Fibroblast of peridontal ligament (primary cell): ENCODE measurements at regions not wholly inside any gene's neighbourhood (a gene's known extent, or its start where the extent isn't known, plus 50 kb on each side); places are given as distances from the start of the nearest gene placed in this dataset.

Source experiments
- DNase-seq: peaks from one replicate; pipeline ENCODE4 v3.0.0-alpha.2; 2010; ENCODE audit errors: extremely low read depth

DNA sequence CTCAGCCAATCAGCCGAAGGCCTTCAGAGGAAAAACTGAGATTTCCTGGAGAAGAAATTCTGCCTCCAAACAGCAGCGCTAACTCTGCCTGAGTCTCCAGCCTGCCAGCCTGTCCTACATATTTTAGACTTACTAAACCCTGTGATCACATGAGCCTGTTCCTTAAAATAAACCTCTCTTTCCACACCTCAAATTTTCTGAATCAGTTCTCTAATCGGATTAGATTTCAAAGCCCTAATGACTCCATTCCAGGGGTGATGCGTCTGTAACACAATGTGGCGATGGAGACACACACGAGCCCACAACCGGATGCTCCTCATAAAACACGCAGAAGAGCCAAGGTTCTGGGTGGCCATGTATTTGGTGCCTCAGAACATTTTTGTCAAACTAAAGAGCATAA is 1371.2 kb downstream of the BRD1 start:
- DNase-seq = no peak

DNA sequence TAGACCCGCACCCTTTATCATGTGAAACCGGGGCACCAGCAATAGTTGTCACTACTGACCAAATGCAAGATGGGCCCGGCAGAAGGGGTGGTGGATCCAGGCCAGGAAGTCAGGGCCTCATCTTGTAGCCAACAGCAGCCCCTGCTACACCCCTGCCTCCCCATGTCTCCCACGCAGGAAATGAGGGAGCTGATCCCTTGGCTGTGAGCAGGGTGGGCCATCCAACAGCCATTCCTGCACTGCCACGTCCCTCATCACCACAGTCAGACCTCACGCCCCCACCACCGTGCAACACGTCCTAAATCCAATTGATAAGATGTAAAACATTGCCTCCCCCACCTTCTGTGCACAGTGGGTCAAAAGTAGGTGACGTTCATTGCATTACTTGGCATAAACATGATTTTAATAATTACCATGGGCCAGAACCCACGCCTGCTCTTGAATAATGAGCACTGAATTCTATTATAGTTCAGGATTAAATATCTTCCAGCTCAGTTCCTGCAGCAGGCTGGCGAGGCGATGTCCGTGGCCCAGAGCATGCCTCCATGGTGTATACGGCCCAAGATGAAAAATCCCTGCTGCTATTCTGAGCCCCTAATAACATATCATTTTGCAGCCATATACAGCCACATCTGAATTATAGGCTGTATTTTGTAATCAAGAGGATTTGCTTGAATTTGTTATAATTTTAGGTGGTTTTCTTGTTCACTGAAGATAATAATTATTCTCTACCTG is 1373.8 kb downstream of the BRD1 start:
- DNase-seq = no peak

DNA sequence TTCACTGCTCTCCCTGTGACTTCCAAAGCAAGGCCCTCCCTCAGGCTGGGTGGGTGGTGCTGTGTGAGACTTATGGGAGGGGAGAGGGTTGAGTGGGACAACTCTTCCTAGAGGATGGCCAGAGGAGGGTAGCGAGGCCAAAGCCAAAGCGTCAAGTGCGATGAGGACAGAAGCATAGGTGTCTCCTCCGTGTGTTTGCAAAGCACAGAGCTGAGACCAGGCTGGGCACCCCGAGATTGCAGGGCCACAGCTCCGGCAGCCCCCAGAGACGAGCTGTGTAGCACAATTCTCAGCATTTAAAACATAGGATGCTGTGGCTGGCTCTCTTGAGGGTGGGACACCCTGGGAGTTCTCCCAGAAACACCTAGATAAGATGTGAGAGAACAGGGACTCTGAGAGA is 1374.5 kb downstream of the BRD1 start:
- DNase-seq = no peak

DNA sequence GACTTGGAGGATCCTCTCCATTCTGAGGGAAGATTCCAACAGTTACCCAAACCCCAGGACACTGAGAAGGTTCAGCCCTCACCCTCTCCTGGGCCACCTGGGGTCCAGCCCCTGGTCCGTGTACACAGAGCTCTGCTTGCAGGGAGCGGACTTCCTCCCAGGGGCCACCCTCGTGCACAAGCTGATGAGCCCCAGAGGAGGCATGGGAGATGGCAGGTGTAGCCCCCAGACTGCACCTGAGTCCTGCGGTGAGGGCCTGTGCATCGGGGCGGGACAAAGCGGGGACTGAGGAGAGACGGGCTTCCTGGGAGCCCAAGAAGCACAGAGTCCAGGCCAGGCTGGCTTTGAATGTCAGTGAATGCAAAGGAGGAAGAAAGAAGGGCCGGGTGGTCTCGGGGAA is 1374.9 kb downstream of the BRD1 start:
- DNase-seq = no peak

DNA sequence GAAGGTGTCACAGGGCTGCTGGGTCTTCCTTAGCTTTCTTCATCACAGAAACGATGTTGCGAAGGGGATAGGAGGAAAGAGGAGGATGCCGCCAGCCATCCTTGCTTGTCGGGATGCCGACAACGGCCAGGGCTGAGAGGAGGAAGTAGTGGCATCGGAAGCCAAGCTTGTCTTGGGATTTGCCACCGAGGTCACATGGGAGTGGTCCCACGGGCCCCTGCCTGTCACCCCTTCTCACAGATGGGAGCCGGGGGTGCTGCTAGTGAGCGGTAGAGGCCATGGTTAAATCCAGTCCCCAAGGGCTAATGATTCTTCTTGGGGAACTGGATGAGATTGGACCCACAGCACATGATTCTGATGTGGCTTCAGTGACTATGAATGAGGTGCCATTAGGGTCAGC is 1375.8 kb downstream of the BRD1 start:
- DNase-seq = no peak

DNA sequence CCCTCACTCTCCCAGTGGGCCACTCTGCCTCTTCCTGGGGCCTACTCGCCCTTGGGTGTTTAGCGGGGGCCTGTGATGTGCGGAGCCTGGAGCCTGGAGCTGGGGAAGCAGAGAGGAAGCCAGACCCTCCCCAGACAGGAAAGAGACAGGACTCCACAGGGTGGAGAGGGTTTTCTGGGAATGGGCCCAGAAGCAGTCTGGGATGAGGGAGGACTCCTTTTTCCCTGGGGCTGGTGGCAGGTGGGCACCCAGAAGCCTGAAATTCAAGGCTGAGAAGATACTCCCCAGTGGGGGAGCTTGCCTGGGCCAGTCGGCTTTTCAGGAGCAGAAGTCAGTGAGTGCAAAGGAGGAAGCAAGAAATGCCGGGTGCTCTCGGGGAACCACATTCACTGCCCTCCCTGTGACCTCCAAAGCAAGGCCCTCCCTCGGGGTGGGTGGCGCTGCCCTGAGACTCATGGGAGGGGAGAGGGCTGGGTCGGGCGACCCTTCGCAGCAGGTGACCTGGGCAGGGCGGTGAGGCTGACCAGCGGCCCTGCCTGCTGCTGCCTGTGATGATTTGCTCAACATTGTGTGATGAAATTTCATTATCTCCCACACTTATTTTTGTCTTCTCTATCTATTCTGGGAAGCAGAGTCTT is 1377.4 kb downstream of the BRD1 start:
- DNase-seq = no peak

DNA sequence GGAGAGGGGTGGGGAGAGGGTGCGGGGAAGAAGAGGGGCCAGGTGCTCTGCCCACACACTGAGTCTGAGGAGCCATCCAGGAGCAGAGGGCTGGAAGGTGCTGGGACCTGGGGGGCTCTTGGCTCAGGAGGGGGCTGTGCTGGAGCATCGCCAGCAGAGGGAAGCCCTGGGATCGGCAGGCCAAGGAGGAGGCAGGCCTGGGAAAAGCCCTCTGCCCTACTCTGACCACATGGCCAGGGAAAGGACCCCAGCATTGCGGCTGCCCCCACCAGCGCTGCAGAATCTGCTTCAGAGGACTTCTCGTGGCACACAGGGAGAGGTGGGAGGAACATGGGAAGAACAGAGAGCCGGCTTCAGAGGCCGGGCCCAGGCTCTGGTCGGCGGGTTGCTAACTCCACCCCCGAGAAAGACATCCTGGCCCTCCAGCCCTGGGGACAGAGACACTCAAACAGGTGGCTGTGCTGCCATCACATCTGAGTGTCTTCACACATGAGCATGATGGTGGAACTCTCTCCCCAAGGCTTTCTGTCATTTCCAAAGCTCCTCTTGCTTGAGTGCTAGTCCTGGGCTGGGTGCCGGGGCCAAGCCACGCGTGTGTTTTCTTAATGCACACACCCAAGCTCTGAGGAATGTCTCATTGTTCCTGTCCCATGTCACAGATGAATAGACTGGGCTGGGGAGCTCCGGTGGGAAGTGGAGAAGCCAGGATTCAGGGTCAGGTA is 1378.0 kb downstream of the BRD1 start:
- DNase-seq = no peak

DNA sequence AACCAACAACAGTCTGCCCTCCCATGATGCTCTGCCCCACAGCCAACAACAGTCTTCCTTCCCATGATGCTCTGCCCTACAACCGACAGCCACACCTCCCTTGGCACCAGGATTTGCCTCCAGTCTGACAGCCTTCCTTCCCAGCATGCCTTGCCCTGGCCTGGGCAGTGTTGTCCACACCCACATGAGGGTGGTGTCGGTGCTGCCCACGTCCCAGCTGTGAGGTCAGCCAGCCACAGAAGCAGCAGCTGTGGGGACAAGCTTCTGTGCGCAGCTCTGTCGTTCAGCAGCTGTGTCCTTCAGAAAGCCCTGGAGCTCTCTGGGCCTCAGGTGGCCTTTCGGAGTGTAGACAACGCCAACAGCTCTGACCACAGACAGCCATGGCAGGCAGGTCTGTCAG is 1378.9 kb downstream of the BRD1 start:
- DNase-seq = no peak

DNA sequence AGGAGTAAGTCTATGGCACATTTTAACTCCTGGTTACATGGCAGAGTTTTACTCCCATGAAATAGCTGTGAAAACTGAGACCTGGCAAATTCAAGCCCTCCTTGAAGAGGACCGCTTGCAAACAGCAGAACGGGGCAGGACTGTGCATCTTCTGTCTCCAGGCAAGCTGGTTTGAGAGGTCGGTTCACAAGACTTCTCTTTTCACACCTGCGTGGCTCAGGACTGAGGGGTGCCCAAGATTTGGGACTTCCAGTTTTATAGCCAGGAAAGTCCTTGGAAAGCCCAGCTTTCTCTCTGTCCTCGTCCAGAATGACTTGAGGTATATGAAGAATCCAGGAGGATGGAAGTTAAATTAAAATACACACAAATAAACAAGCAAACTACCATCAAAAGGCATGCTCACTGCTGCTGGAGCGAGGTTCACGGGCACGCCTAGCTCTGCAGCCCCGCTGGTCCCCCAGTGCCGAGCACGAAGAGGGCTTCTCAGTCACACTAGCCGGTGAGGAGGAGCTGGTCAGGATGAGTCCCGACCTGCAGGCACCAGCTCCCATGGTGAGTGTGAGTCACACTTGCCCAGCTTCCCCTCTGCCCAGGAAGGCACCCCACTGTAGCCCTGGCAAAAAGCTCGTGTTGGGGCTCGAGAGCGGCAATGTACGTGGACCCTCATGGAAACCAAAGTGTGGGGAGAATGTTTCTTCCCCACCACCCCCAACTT is 1382.4 kb downstream of the BRD1 start:
- no peak for DNase-seq

DNA sequence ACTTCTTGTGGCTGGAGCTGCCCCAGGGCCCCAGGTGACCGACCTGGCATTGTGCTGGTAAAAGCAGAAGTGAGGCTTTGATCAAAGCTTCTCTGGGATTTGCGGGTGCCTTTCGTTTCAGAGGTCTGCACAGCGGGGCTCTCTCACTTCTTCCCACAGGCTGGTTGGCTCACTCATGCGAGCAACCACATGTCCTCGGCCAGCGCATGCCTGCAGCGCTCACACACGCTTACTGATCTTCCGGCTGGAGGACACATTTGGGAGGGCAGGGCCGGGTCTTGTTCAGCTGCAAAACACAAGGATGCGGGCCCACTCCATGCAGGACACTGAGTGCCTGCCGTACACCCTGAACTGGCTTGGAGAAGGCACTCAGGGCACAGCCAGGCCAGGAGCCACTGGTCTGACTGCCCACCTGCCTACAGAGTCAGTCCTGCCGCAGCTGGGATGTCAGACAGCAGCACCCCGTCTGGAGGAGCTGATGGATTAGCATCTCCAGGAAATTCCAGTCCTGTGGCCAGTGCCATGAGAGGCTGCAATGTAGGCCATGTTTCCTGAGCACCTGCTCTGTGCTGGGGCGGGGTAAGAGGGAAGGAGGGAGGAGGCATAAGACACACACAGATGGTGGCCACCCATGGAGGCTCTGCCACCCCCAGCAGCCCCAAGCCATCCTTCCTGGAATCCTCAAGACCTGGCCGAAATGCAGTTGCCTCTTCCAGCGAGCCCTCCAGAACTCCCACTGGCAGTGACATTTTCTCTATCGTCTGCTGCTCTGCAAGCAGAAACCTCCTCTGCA is 1383.2 kb downstream of the BRD1 start:
- no peak for DNase-seq

DNA sequence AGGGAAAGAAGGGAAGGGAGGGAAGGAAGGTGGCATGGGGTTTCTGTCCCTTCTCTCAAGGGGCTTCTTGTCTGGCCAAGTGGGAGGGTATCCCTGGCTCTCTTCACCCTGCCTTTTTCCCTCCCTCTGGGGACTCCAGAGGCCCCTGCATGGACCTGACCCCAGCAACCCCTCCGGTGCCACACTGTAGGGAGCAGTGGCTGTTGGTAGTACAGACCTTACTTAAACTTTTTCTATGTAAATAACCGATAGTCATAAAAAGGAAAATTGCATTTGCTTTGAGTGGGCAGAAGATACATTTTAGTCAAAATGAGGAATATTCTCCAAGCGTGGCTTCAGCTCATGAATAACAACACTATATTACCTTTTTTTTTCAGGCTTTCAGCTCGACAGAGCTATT is 1384.0 kb downstream of the BRD1 start:
- no peak for DNase-seq

DNA sequence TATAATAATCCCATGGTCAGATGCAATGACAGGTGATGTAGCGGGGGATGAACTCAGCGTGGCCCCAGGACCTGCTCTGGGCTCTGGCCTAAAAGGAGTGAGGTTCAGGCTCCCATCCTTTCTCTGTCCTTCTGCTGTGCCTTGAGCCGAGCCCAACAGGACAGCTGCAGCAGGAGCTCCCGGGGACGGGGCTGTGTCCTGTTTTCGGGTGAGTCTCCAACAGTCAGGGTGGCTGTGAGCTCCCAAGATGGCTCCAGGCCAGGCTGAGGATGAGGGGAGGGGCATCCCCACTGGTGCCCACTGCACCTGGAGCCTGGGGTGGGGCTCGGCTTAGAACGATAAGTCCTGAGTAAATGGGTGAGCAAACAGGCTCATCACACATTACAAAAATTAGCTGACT is 1385.0 kb downstream of the BRD1 start:
- no peak for DNase-seq

DNA sequence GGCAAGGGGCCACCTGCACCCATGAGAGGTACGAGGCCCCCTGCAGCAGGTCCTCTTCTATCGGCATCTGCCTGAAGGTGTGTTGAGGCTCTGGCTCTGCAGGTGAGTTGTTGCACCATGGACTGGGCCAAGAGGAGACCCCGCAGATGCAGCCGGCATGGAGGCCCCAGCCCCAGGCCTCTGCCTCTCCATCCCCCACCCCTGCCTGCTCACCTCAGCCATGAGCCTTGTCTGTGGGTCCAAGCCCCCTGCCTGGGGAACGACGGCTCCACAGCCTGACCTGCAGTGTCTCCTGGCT is 1386.2 kb downstream of the BRD1 start:
- DNase-seq = no peak

DNA sequence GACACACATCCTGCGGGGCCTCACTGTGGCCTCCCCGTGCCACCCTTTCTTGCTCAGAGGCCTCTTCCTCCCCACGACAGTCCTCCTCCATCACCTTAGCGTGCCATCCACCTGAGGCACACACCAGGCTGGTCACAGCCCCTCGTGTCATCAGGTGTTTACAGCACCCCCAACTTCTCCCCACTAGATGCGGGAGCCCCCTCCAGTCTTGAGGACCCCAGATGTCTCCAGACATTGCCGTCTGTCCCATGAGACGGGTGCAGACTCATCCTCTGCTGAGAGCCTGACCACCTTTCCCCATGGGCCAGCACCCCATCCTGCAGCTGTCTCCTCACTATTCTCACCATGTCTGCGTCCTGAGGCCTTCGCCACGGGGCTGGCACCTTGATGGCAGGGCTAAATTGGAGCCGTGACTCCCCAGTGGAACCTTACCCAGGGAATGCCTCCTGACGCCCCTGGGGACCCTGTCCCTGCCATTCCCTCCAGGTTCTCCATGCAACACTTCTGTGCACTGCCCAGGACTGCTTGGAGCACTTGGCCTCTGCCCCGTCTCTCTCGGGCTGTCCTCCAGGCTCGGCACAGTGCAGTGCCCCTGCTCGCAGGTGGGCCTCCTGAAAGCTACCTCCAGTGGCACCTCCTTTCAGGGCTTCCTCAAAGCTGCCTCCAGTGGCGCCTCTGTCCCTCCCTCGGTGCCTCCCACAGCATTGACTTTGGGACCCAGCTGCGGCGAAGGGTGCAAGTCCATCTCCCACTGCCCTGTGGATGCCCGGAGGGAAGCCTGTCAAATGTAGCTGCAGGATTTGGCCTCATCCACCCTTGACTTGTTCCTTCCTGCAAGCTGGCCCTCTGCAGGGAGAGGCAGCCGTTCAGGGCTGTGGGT is 1386.8 kb downstream of the BRD1 start:
- no peak for DNase-seq

DNA sequence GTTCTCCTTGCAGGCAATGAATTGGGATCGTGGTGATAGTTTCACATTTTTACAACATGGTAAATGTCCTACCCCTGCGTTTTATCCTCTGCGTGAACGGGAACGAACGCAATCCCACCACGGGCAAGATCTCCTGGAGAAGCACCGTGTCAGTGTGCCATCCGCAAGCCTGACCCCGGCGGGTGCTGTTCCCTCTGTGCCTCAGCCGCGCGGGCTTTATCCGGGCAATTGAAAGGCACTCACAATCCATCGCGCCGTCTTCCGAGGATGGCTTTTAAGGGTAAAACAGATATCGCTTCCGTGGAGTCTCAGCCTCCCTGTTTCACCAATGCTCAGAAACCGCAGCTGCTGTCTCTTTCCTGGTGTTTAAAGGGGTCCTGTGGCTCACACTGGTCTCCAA is 1387.5 kb downstream of the BRD1 start:
- no peak for DNase-seq

DNA sequence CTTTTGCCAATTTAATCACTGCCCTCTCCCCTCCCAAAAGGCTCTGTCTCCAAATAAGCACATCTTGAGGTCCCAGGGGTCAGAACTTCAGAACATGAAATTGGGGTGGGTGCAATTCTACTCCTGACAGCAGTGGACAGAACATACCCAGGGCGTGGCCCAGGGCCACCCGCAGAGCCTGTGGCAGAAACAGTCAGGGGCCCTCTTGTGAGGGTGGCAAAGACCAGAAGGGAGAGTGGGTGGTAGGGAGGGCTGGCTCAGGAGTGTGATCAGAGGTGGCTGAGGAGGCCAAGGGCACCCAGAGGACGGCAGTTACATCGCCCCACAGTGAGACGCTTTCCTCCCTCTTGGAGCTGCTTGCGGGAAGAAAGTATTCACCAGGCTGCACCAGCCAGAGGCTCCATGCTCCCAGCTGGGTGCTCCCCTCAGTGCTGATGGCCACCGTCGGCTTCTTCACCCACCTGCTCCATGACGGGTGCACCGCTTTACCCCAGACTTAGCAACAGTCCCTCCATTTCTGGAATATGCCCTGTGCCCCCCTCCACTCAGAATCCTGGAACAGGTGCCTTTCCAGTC is 1388.0 kb downstream of the BRD1 start:
- DNase-seq = no peak

DNA sequence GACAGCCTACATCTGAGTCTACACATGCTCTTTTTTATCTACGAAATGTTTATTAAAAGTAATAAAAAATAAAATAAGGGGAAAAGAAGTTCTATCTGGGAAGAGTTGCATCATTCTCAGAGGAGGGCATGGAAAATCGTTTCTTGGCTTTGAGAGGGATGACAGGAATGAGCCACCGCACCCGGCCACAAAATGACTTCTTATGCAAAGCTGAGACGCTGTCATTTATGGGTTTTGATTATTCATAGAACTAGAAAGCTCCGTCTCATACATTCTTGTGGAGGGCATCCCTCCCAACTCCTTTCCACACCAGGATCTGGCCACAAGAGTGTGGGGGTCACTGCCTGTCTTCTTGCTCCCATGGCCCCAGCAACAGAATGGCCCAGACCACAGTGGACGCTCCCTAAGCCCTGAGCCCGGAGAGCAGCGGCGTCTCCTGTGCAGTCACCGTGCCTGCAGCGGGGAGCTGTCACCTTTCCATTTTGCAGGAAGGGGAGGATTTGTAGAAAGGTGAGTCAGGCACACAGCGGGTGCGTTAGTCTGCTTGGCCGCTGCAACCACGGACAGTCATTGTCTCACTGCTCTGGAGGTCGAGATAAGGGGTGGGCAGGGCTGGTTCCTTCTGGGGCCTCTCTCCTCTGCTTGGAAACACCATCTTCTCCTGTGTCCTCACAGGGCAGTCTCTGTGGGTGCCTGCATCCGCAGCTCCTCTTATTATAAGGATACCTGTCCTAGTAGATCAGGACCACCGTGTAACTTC is 1388.7 kb downstream of the BRD1 start:
- DNase-seq = no peak

DNA sequence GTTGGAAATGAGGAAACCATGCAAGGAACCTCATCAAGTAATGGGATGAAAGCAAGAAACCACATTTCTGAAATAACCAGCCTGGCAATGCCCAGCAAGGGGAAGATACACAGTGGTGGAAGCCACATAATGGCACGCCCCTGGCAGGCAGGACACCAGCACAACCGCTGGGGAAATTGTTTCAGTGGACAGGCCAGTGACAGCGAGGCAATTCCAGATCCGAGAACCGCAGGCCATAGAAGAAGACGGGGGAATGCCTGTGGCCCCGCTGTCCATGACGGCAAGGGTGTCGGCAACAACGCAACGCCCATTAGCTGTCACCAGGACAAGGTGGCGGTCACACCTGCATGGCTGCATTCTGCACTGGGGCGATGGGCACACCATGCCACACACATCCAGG is 1389.6 kb downstream of the BRD1 start:
- no peak for DNase-seq

DNA sequence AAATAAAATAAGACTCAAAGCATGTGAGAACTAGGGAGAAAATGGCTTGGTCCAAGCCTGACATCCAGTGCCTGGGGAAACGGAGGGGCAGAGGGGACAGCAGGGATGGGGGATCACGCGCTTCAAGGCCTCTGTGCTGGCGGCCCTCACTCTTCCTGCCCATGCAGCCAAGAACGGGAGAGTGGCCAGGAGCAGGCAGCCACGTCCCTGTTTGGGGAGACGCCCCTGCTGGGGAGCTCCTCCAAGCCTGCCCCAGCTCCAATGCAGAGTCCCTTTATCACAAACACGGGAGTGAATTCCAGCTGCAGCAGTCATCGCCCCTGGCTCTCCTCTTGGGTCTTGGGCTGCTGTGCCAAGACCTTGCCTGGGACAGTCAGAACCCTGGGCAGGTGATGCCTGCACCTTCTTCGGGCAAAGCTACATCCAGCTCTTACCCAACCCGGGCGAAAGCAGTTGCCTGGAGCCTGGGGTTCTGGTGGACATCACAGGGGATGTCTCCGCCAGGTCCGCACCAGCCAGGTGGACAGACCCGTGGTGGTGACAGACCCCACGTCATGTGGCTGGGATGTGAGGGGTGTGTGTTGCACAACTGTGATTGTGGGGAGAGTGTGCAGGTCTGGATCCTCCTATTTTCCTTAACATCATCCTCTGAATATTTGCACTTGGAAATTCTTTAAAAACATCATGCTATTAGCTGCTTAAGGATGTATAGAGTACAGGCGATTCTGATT is 1391.3 kb downstream of the BRD1 start:
- DNase-seq = no peak
